Astrocyte of the cerebellum (primary cell): ENCODE measurements at regions not wholly inside any gene's neighbourhood (a gene's known extent, or its start where the extent isn't known, plus 50 kb on each side); places are given as distances from the start of the nearest gene placed in this dataset.

ENCODE experiments used
- DNase-seq: peaks from one replicate; pipeline ENCODE4 v3.0.0-alpha.2; 2011; ENCODE audit warnings: low read depth
- H3K4me3 ChIP-seq: 2 replicates; pipeline ENCODE4 v1.5.1; 2011; ENCODE audit warnings: mild to moderate bottlenecking, low read depth, low read length, moderate library complexity
- CTCF ChIP-seq: IDR thresholded peaks from 2 replicates; pipeline ENCODE4 v1.5.1; 2012; ENCODE audit warnings: low read length, low read depth, moderate library complexity, mild to moderate bottlenecking; ENCODE audit errors: missing control alignments
- in situ Hi-C: cut with HindIII; loops from 2 replicates; pipeline ENCODE4 v1.10.0; 2017; ENCODE audit warnings: low sequenced_read_pairs

GRCh38 chr4:4783847-4784246 is 75.6 kb upstream of the MSX1 start:
- no peak for TF ChIP-seq CTCF
- in situ Hi-C loops: no loop called here
- no peak for DNase-seq
- H3K4me3 ChIP-seq: no peak overlapping the region

DNA sequence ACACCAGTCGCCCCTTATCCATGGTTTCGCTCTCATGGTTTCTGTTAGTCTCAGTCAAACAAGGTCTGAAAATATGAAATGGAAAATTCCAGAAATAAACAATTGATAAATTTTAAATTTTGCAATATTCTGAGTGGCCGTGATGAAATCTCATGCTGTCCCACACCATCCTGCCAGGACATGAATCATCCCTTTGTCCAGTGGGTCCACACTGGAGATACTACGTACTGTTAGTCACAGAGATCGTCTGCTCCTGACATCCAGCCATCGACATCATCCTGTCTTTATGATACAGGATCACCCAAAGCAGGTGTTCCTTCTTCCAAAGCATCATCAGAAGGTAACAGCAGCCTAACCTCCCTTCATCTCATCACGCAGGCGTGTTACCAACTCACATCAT is 76.5 kb upstream of the MSX1 start:
- no peak for TF ChIP-seq CTCF
- in situ Hi-C loops: no loop called here
- DNase-seq: no peak
- no peak overlapping the region for H3K4me3 ChIP-seq

- no peak overlapping the region for H3K4me3 ChIP-seq
- in situ Hi-C loops: no loop called here
- no peak for DNase-seq
- no peak for TF ChIP-seq CTCF
Observed at GRCh38 chr4:4781936-4782707, 77.3 kb upstream of the MSX1 start.

DNA sequence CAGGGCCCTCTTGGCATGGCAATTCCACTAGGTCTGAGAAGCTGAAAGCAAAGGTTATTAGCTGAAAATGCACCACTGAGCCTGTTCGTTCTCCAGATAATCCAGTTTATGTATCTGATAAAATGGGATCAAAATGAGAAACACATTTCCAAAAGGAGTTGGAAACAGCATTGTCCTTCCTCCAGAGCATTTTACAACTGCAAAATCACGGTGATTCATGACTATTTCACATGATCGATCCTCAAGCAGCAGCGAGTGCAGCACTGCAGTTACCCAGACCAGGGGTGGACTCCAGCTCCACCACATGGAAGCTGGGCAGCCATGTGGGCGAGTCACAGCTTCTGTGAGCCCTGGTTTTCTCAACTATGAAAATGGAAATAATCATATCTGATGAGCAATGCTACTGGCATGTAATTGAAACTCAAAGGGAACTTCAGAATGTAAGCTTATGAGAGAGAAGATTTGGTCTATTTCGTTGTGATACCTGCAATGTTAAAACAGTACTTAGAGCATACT is 78.7 kb upstream of the MSX1 start:
- TF ChIP-seq CTCF: peak; percentile 25
- no peak for DNase-seq
- H3K4me3 ChIP-seq: no peak overlapping the region
- in situ Hi-C loops: no loop called here

- DNase-seq: no peak
- TF ChIP-seq CTCF: no peak
- H3K4me3 ChIP-seq: no peak overlapping the region
- in situ Hi-C loops: no loop called here
Observed at GRCh38 chr4:4779486-4779885, 80.0 kb upstream of the MSX1 start.

GRCh38 chr4:4779054-4779453 is 80.4 kb upstream of the MSX1 start:
- no peak overlapping the region for H3K4me3 ChIP-seq
- DNase-seq: no peak
- in situ Hi-C loops: no loop called here
- no peak for TF ChIP-seq CTCF
